Astrocyte (in vitro differentiated cells and primary cell): ENCODE measurements at regions not wholly inside any gene's neighbourhood (a gene's known extent, or its start where the extent isn't known, plus 50 kb on each side); places are given as distances from the start of the nearest gene placed in this dataset.

Source experiments
- DNase-seq: peaks from one replicate; pipeline ENCODE4 v3.0.0-alpha.2; 2010; ENCODE audit warnings: low read depth
- FAIRE-seq: peaks from 2 replicates; lab custom pipeline; 2011; peaks lifted over from hg19 to GRCh38; lab: Jason Lieb, UNC
- H2AFZ ChIP-seq: 2 replicates; pipeline ENCODE4 v1.6.0; 2012; ENCODE audit warnings: low read depth, low read length, inconsistent platforms
- H3K27ac ChIP-seq: 2 replicates; pipeline ENCODE4 v1.5.1; 2011; ENCODE audit warnings: low read depth, low read length, inconsistent platforms
- H3K27me3 ChIP-seq: 2 replicates; pipeline ENCODE4 v1.6.0; 2011; ENCODE audit warnings: low read length, inconsistent platforms; ENCODE audit not compliant: insufficient read depth
- H3K36me3 ChIP-seq: 2 replicates; pipeline ENCODE4 v1.5.1; 2011; ENCODE audit warnings: low read length, inconsistent platforms; ENCODE audit not compliant: insufficient read depth
- H3K4me1 ChIP-seq: 2 replicates; pipeline ENCODE4 v1.5.1; 2011; ENCODE audit warnings: low read length, inconsistent platforms; ENCODE audit not compliant: insufficient read depth
- H3K4me2 ChIP-seq: 2 replicates; pipeline ENCODE4 v1.6.0; 2012; ENCODE audit warnings: low read length, inconsistent platforms
- H3K4me3 ChIP-seq: 2 replicates; pipeline ENCODE4 v1.5.1; 2011; ENCODE audit warnings: low read depth, mild to moderate bottlenecking, low read length, inconsistent platforms; ENCODE audit not compliant: insufficient read depth
- H3K79me2 ChIP-seq: 2 replicates; pipeline ENCODE4 v1.6.0; 2012; ENCODE audit warnings: mild to moderate bottlenecking, low read length, inconsistent platforms; ENCODE audit not compliant: insufficient read depth
- H3K9ac ChIP-seq: 2 replicates; pipeline ENCODE4 v1.6.0; 2012; ENCODE audit warnings: mild to moderate bottlenecking, low read length, inconsistent platforms
- H3K9me3 ChIP-seq: 2 replicates; pipeline ENCODE4 v1.5.1; 2012; ENCODE audit warnings: low read depth, mild to moderate bottlenecking, low read length, inconsistent platforms; ENCODE audit not compliant: insufficient read depth
- H4K20me1 ChIP-seq: 2 replicates; pipeline ENCODE4 v1.6.0; 2012; ENCODE audit warnings: low read length, inconsistent platforms; ENCODE audit not compliant: insufficient read depth
- H3K27ac Mint-ChIP-seq: one replicate; pipeline ENCODE4 v1.8.0; 2021; ENCODE audit warnings: mild to moderate bottlenecking, mixed read lengths; ENCODE audit not compliant: unreplicated experiment
- H3K27me3 Mint-ChIP-seq: one replicate; pipeline ENCODE4 v1.8.0; 2021; ENCODE audit warnings: low read depth, mixed read lengths; ENCODE audit not compliant: unreplicated experiment
- H3K36me3 Mint-ChIP-seq: one replicate; pipeline ENCODE4 v1.8.0; 2021; ENCODE audit warnings: low read depth, mixed read lengths; ENCODE audit not compliant: unreplicated experiment
- H3K4me1 Mint-ChIP-seq: one replicate; pipeline ENCODE4 v1.8.0; 2021; ENCODE audit warnings: low read depth, mixed read lengths; ENCODE audit not compliant: unreplicated experiment
- H3K4me3 Mint-ChIP-seq: one replicate; pipeline ENCODE4 v1.8.0; 2021; ENCODE audit warnings: mild to moderate bottlenecking, moderate library complexity, mixed read lengths; ENCODE audit not compliant: unreplicated experiment
- H3K9me3 Mint-ChIP-seq: one replicate; pipeline ENCODE4 v1.8.0; 2021; ENCODE audit warnings: mild to moderate bottlenecking, mixed read lengths; ENCODE audit not compliant: unreplicated experiment
- EZH2 ChIP-seq: IDR thresholded peaks from 2 replicates; pipeline ENCODE4 v1.6.1; 2012; ENCODE audit warnings: mild to moderate bottlenecking, low read length, inconsistent platforms; ENCODE audit not compliant: insufficient read depth
- TF ChIP-seq, protein P1 (sequence below): IDR thresholded peaks from 2 replicates; pipeline ENCODE4 v1.5.1; 2011; ENCODE audit warnings: low read depth, mild to moderate bottlenecking, inconsistent platforms, low read length, moderate library complexity; ENCODE audit not compliant: insufficient read depth

- Histone ChIP-seq H3K4me2 (no peak overlapping the region), H3K27me3 (no peaks in the 10 kb centered on the region), H3K79me2 (no peaks in the 10 kb centered on the region), H2AFZ (no peak overlapping the region), H4K20me1 (no peaks in the 10 kb centered on the region), H3K4me3 (no peak overlapping the region), H3K27ac (no peak overlapping the region), H3K4me1 (no peaks in the 10 kb centered on the region), H3K9me3 (no peaks in the 10 kb centered on the region), H3K9ac (no peak overlapping the region), H3K36me3 (no peaks in the 10 kb centered on the region)
- Mint-ChIP-seq H3K9me3 (no peaks in the 10 kb centered on the region), H3K4me1 (no peaks in the 10 kb centered on the region), H3K4me3 (no peak overlapping the region), H3K27ac (no peak overlapping the region), H3K27me3 (no peaks in the 10 kb centered on the region), H3K36me3 (no peaks in the 10 kb centered on the region)
- FAIRE-seq (no peak), DNase-seq (no peak)
- TF ChIP-seq, protein P1, sequence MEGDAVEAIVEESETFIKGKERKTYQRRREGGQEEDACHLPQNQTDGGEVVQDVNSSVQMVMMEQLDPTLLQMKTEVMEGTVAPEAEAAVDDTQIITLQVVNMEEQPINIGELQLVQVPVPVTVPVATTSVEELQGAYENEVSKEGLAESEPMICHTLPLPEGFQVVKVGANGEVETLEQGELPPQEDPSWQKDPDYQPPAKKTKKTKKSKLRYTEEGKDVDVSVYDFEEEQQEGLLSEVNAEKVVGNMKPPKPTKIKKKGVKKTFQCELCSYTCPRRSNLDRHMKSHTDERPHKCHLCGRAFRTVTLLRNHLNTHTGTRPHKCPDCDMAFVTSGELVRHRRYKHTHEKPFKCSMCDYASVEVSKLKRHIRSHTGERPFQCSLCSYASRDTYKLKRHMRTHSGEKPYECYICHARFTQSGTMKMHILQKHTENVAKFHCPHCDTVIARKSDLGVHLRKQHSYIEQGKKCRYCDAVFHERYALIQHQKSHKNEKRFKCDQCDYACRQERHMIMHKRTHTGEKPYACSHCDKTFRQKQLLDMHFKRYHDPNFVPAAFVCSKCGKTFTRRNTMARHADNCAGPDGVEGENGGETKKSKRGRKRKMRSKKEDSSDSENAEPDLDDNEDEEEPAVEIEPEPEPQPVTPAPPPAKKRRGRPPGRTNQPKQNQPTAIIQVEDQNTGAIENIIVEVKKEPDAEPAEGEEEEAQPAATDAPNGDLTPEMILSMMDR = no peak
- TF ChIP-seq EZH2 = no peak
Measured at GRCh38 chr2:211187602-211188001, 631.2 kb downstream of the CPS1 start.

DNA sequence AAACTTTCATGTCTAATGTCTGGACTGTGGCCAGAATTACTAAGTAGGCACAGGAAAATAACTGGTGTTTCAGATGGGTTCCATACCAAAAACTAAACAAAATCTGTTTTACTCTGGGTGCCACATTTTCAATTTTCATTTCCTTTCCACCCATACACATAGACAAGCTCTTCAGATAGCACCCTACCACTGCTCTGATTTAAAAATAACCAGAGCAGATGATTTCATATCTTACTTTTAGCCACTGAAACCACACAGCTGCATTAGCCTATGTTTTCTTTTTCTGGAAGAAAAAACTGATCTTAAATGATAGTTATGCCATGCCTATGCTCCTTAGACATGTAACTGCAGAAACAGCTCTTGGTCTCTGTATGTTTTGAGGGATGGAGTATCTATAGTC lies 647.6 kb downstream of the CPS1 start:
- no peaks in the 10 kb centered on the region for H3K4me1 ChIP-seq
- no peak for FAIRE-seq
- H3K4me2 ChIP-seq = no peak overlapping the region
- H4K20me1 ChIP-seq = no peaks in the 10 kb centered on the region
- Mint-ChIP-seq H3K36me3 (no peaks in the 10 kb centered on the region), H3K9me3 (no peaks in the 10 kb centered on the region), H3K4me3 (no peak overlapping the region), H3K27me3 (no peaks in the 10 kb centered on the region), H3K4me1 (no peaks in the 10 kb centered on the region), H3K27ac (no peak overlapping the region)
- no peak overlapping the region for H3K27ac ChIP-seq
- H2AFZ ChIP-seq = no peak overlapping the region
- H3K4me3 ChIP-seq = no peak overlapping the region
- H3K36me3 ChIP-seq = no peaks in the 10 kb centered on the region
- no peaks in the 10 kb centered on the region for H3K9me3 ChIP-seq
- no peaks in the 10 kb centered on the region for H3K27me3 ChIP-seq
- TF ChIP-seq EZH2 = no peak
- TF ChIP-seq, protein P1 = no peak
- no peak overlapping the region for H3K9ac ChIP-seq
- no peaks in the 10 kb centered on the region for H3K79me2 ChIP-seq
- no peak for DNase-seq

GRCh38 chr2:211204456-211204855 lies 648.1 kb downstream of the CPS1 start:
- no peak overlapping the region for H3K27ac ChIP-seq
- no peaks in the 10 kb centered on the region for H3K27me3 ChIP-seq
- H3K4me1 ChIP-seq = no peaks in the 10 kb centered on the region
- no peaks in the 10 kb centered on the region for H4K20me1 ChIP-seq
- TF ChIP-seq, protein P1 = no peak
- TF ChIP-seq EZH2 = no peak
- no peaks in the 10 kb centered on the region for H3K79me2 ChIP-seq
- no peaks in the 10 kb centered on the region for H3K4me1 Mint-ChIP-seq
- no peak overlapping the region for H2AFZ ChIP-seq
- no peak for FAIRE-seq
- no peak for DNase-seq
- H3K9ac ChIP-seq = no peak overlapping the region
- H3K4me3 Mint-ChIP-seq = no peak overlapping the region
- H3K27me3 Mint-ChIP-seq = no peaks in the 10 kb centered on the region
- H3K27ac Mint-ChIP-seq = no peak overlapping the region
- no peaks in the 10 kb centered on the region for H3K9me3 Mint-ChIP-seq
- H3K36me3 ChIP-seq = no peaks in the 10 kb centered on the region
- no peak overlapping the region for H3K4me2 ChIP-seq
- H3K36me3 Mint-ChIP-seq = no peaks in the 10 kb centered on the region
- H3K9me3 ChIP-seq = no peaks in the 10 kb centered on the region
- no peak overlapping the region for H3K4me3 ChIP-seq
